ENCODE measurements at regions not wholly inside any gene's neighbourhood (a gene's known extent, or its start where the extent isn't known, plus 50 kb on each side); places are given as distances from the start of the nearest gene placed in this dataset.
A peak's percentile ranks its signal among the peaks of the same experiment; 100 is the strongest.

- H3K9me3 Mint-ChIP-seq = peaks cover 12% of the 10 kb centered on the region; the same call in 2 of the 3 replicates
- H3K4me1 ChIP-seq (ENCODE audit: insufficient read depth) = no peaks in the 10 kb centered on the region
- no peaks in the 10 kb centered on the region for H4K20me1 ChIP-seq (replicated peaks; ENCODE audit: insufficient read depth)
- H3K79me2 ChIP-seq (replicated peaks; ENCODE audit: insufficient read depth) = no peaks in the 10 kb centered on the region
- H3K27ac ChIP-seq (ENCODE audit: low read depth) = no peak overlapping the region
- DNase-seq (ENCODE audit: low spot score) = no peak
- H3K4me3 ChIP-seq = no peak overlapping the region
- no peak overlapping the region for H3K4me3 Mint-ChIP-seq
- H2AFZ ChIP-seq = peak overlapping the region; percentile 43; the same call in 1 of the 2 replicates
- TF ChIP-seq CTCF (conservative IDR thresholded peaks at IDR 0.05; ENCODE audit: low read depth in 2 of 2) = no peak
- no peak for TF ChIP-seq CREB1 (CRISPR knock-in tag; IDR thresholded peaks at IDR 0.05; ENCODE audit: low read depth)
- H3F3A ChIP-seq (replicated peaks; ENCODE audit: low read depth) = no peaks in the 10 kb centered on the region
- H3K4me1 Mint-ChIP-seq = no peaks in the 10 kb centered on the region
- H3K27ac Mint-ChIP-seq = no peak overlapping the region
- H3K36me3 Mint-ChIP-seq (ENCODE audit: low read depth) = peaks cover 4% of the 10 kb centered on the region; the same call in 2 of the 3 replicates
- no peaks in the 10 kb centered on the region for H3K36me3 ChIP-seq (ENCODE audit: insufficient read depth)
- ATAC-seq = no peak
- H3K4me2 ChIP-seq = no peak overlapping the region
- H3K27me3 Mint-ChIP-seq (ENCODE audit: insufficient read depth, low read depth, poor library complexity) = no peaks in the 10 kb centered on the region
- H3K27me3 ChIP-seq (ENCODE audit: insufficient read depth) = no peaks in the 10 kb centered on the region
- H3K9me2 ChIP-seq (ENCODE audit: insufficient read depth) = no peaks in the 10 kb centered on the region
These were observed 571.8 kb upstream of the IL12A start for GRCh38 chr3:159416856-159417255.

GRCh38 chr3:159417761-159418160, 570.9 kb upstream of the IL12A start:
- H3K4me3 ChIP-seq = no peak overlapping the region
- no peak overlapping the region for H3K27ac ChIP-seq (ENCODE audit: low read depth)
- Mint-ChIP-seq H3K4me1 (no peaks in the 10 kb centered on the region), H3K4me3 (no peak overlapping the region), H3K9me3 (peaks cover 18% of the 10 kb centered on the region; the same call in 2 of the 3 replicates), H3K27ac (no peak overlapping the region), H3K27me3 (ENCODE audit: insufficient read depth, low read depth, poor library complexity) (no peaks in the 10 kb centered on the region), H3K36me3 (ENCODE audit: low read depth) (peaks cover 7% of the 10 kb centered on the region; the same call in 2 of the 3 replicates)
- H3K79me2 ChIP-seq (replicated peaks; ENCODE audit: insufficient read depth) = no peaks in the 10 kb centered on the region
- DNase-seq (ENCODE audit: low spot score) (no peak), ATAC-seq (no peak)
- no peak overlapping the region for H3K4me2 ChIP-seq
- H2AFZ ChIP-seq = no peak overlapping the region
- H3K27me3 ChIP-seq (ENCODE audit: insufficient read depth) = no peaks in the 10 kb centered on the region
- H3F3A ChIP-seq (replicated peaks; ENCODE audit: low read depth) = no peaks in the 10 kb centered on the region
- H3K4me1 ChIP-seq (ENCODE audit: insufficient read depth) = no peaks in the 10 kb centered on the region
- no peaks in the 10 kb centered on the region for H3K36me3 ChIP-seq (ENCODE audit: insufficient read depth)
- H3K9me2 ChIP-seq (ENCODE audit: insufficient read depth) = no peaks in the 10 kb centered on the region; the same call in 1 of the 2 replicates
- no peaks in the 10 kb centered on the region for H4K20me1 ChIP-seq (replicated peaks; ENCODE audit: insufficient read depth)
- TF ChIP-seq CTCF (conservative IDR thresholded peaks at IDR 0.05; ENCODE audit: low read depth in 2 of 2) = no peak
- TF ChIP-seq NANOG (IDR thresholded peaks at IDR 0.05; ENCODE audit: borderline replicate concordance) = no peak
- TF ChIP-seq EZH2 (IDR thresholded peaks at IDR 0.05; ENCODE audit: low read depth, unreplicated experiment) = no peak
- no peak for TF ChIP-seq REST (IDR thresholded peaks at IDR 0.05; ENCODE audit: unreplicated experiment)
- TF ChIP-seq EZH2phosphoT487 (IDR thresholded peaks at IDR 0.05; ENCODE audit: unreplicated experiment) = no peak
- no peak for TF ChIP-seq ZNF331 (CRISPR knock-in tag; IDR thresholded peaks at IDR 0.05; ENCODE audit: low read depth)
- no peak for TF ChIP-seq CREB1 (CRISPR knock-in tag; IDR thresholded peaks at IDR 0.05; ENCODE audit: low read depth)
- no peak for TF ChIP-seq JUNB (IDR thresholded peaks at IDR 0.05; ENCODE audit: unreplicated experiment)
- TF ChIP-seq STAT1 (IDR thresholded peaks at IDR 0.05; ENCODE audit: unreplicated experiment) = no peak
- TF ChIP-seq ZNF114 (CRISPR knock-in tag; IDR thresholded peaks at IDR 0.05) = no peak
- no peak for TF ChIP-seq POLR2AphosphoS5 (IDR thresholded peaks at IDR 0.05; ENCODE audit: low read depth)
